ENCODE measurements at regions not wholly inside any gene's neighbourhood (a gene's known extent, or its start where the extent isn't known, plus 50 kb on each side); places are given as distances from the start of the nearest gene placed in this dataset.
A peak's percentile ranks its signal among the peaks of the same experiment; 100 is the strongest.

DNA sequence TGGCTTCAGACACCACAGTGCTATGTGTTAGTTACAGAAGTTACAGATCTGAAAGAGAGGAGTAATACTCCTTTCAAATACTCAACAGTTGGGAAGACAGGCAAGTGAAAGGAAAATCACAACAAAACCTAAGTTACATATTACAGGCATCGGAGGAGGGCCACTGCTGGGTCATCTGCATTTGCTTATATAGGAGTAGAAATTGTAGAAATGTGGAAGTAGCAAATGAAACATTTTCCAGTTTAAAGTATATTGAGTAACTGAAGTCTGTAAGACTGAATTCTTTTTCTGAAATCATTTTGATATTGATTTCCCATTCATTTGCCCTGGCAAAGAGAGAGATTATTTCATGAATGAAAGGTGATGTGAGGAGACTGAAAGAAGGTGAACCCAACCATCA lies 201.7 kb downstream of the SPRY1 start:
- TF ChIP-seq, protein P1, sequence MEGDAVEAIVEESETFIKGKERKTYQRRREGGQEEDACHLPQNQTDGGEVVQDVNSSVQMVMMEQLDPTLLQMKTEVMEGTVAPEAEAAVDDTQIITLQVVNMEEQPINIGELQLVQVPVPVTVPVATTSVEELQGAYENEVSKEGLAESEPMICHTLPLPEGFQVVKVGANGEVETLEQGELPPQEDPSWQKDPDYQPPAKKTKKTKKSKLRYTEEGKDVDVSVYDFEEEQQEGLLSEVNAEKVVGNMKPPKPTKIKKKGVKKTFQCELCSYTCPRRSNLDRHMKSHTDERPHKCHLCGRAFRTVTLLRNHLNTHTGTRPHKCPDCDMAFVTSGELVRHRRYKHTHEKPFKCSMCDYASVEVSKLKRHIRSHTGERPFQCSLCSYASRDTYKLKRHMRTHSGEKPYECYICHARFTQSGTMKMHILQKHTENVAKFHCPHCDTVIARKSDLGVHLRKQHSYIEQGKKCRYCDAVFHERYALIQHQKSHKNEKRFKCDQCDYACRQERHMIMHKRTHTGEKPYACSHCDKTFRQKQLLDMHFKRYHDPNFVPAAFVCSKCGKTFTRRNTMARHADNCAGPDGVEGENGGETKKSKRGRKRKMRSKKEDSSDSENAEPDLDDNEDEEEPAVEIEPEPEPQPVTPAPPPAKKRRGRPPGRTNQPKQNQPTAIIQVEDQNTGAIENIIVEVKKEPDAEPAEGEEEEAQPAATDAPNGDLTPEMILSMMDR (IDR thresholded peaks at IDR 0.05; ENCODE audit: unreplicated experiment in 3 of 3): no peak
- H3K4me1 Mint-ChIP-seq: peaks cover 28% of the 10 kb centered on the region
- H3K27me3 Mint-ChIP-seq (ENCODE audit: low read depth): no peaks in the 10 kb centered on the region
- no peak overlapping the region for H3K4me3 Mint-ChIP-seq
- H3K9me3 Mint-ChIP-seq: no peaks in the 10 kb centered on the region
- no peaks in the 10 kb centered on the region for H3K36me3 Mint-ChIP-seq (ENCODE audit: low read depth)
- peak overlapping the region; percentile 8 to 70 (median 51) for H3K27ac Mint-ChIP-seq

DNA sequence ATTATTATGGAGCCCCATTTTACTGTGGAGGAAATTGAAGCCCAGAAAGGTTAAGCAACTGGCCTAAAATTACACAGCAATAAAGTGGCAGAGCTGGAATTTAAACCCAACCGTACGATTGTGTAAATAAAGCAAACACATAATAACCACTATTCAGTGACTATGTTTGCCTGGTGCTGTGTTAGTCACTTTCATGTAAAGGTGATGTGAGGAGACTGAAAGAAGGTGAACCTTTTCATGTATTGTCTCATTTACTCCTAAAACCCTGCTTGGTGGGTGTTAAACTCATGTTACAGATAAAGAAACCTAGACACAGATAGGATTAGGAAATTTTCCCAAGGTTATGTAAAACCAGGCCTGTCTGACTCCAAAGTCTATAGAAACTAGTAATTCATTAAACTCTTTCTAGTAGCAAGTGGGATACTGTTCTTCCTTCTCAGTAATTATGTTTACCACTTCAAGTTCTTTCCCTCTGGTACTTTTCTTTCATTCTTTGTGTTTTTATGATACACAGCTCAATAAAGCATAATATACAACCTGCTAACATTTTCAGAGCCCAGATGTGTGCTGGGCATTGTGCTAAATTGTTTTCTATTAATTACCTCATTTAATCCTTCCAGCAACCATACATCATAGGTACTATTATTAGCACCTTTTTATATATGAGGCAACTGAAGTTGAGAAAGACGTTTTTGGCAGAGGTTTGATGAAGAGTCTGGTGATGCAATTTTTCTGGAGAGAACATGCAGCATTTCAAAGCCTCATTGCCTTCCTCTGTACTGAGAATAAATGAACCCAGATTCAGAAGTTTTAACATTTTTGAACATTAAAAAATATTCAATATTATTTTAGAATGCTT lies 202.7 kb downstream of the SPRY1 start:
- H3K27ac Mint-ChIP-seq: peak overlapping the region; percentile 92 to 97 (median 97)

DNA sequence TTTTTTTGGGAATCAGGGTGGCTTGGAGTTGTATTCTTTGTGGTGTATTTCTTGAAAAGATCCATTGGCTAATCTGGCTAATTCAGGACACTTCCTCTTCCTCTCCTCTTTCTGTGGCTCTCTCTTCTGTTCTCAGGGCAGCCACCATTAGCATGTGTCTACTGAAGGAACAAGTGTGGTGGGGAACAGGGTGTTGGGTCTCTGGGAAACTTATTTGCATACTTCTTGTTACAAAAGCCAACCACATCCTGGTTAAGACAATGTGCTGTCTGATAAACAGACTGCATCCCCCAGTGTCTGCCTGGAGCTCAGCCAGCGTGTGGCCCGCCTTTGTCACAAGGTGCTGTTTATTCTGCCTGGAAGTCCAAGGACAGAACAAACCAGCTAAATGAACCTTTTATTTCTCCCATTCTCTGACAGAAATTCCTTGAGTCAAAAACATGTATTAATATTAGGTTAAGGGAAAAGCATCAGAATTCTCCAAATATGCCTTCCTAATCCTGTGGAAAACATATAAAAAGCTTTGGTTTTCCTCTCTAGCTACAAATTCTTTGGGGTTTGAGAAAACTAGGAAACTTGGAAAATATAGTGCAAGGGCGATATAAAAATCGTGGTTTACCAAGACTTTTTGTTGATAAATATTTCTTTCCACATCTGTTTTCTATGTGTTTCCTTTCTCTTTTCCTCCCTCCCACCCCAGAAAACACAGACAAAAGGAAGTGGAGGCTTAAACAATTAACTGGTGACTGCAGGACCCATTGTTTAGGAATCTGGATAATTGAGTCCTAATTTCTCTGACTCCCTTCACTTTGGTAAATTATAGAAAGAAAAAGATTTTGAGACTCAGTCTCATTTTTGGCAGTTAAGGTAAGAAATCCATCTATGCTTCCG lies 203.6 kb downstream of the SPRY1 start:
- Mint-ChIP-seq H3K27ac (peak overlapping the region; percentile 92 to 97 (median 97)), H3K27me3 (ENCODE audit: low read depth) (no peaks in the 10 kb centered on the region), H3K4me1 (peaks cover 28% of the 10 kb centered on the region), H3K9me3 (no peaks in the 10 kb centered on the region), H3K4me3 (peak overlapping the region in 1 of 3 experiments; percentile 26), H3K36me3 (ENCODE audit: low read depth) (no peaks in the 10 kb centered on the region)
- TF ChIP-seq, protein P1 (IDR thresholded peaks at IDR 0.05; ENCODE audit: unreplicated experiment in 3 of 3): no peak

More for the DNA sequence above, 202.7 kb downstream of the SPRY1 start:
- H3K36me3 Mint-ChIP-seq (ENCODE audit: low read depth): no peaks in the 10 kb centered on the region
- TF ChIP-seq, protein P1 (IDR thresholded peaks at IDR 0.05; ENCODE audit: unreplicated experiment in 3 of 3): no peak
- H3K27me3 Mint-ChIP-seq (ENCODE audit: low read depth): no peaks in the 10 kb centered on the region
- no peak overlapping the region for H3K4me3 Mint-ChIP-seq
- H3K4me1 Mint-ChIP-seq: peaks cover 28% of the 10 kb centered on the region
- H3K9me3 Mint-ChIP-seq: no peaks in the 10 kb centered on the region

DNA sequence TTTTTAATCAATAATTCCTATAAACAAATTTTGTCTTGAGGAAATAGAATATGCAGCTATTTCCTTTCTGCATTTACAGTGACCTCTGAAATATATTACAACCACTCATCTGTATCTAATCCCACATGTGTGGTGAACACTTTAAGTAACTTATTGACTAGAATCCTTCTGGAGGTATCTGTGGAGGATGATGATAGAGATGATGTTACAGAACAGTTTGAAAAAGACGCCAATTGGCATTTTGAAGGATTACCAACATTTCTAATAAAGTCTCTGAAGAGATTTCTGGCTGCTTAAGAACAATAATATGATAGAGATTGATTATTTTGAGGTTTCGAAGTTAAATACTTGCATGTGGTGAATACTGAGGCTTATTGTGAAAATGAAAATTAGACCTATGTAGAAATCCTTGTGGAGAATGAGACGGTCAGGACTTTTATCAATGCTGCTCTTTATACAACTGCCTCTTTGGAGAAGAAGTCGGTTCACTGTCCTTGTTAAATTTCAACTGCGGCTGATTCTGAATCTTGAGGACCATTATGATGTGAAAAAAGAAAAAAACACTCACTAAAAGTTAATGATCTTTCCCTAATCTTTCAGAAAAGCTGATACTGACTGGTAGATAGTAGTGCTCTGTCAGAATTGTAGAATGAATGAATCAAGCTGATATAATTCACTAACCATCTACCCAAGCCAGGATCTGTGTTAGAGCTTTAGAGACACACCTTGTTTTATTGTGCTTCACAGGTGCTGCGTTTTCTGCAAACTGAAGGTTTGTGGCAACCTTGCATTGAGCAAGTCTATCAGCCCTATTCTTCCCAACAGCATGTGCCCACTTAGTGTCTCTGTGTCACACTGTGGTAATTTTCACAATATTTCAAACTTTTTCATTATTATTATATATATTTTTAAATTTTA lies 204.7 kb downstream of the SPRY1 start:
- no peaks in the 10 kb centered on the region for H3K27me3 Mint-ChIP-seq (ENCODE audit: low read depth)
- TF ChIP-seq, protein P1 (IDR thresholded peaks at IDR 0.05; ENCODE audit: unreplicated experiment in 3 of 3): no peak
- peak overlapping the region; percentile 92 to 97 (median 97) for H3K27ac Mint-ChIP-seq
- H3K9me3 Mint-ChIP-seq: no peaks in the 10 kb centered on the region
- no peaks in the 10 kb centered on the region for H3K36me3 Mint-ChIP-seq (ENCODE audit: low read depth)
- peaks cover 28% of the 10 kb centered on the region for H3K4me1 Mint-ChIP-seq
- no peak overlapping the region for H3K4me3 Mint-ChIP-seq

DNA sequence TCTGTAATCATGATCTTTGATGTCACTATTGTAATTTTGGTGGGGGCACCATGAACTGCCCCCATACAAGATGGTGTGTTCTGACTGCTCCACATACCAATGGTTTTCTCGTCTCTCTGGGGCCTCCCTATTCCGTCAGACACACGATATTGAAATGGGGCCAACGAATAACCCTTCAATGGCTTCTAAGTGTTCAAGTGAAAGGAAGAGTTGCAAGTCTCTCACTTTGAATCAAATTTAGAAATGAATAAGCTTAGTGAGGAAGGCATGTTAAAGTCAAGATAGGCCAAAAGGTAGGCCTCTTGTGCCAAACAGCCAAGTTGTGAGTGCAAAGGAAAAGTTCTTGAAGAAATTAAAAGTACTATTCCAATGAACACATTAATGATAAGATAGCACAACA lies 205.4 kb downstream of the SPRY1 start:
- H3K4me1 Mint-ChIP-seq: peaks cover 28% of the 10 kb centered on the region
- H3K27ac Mint-ChIP-seq: peak overlapping the region; percentile 62 to 97 (median 88)

More for the DNA sequence above, 205.4 kb downstream of the SPRY1 start:
- Mint-ChIP-seq H3K4me3 (no peak overlapping the region), H3K27me3 (ENCODE audit: low read depth) (no peaks in the 10 kb centered on the region), H3K36me3 (ENCODE audit: low read depth) (no peaks in the 10 kb centered on the region), H3K9me3 (no peaks in the 10 kb centered on the region)
- TF ChIP-seq, protein P1 (IDR thresholded peaks at IDR 0.05; ENCODE audit: unreplicated experiment in 3 of 3): no peak
